ENCODE measurements at regions not wholly inside any gene's neighbourhood (a gene's known extent, or its start where the extent isn't known, plus 50 kb on each side); places are given as distances from the start of the nearest gene placed in this dataset.

DNA sequence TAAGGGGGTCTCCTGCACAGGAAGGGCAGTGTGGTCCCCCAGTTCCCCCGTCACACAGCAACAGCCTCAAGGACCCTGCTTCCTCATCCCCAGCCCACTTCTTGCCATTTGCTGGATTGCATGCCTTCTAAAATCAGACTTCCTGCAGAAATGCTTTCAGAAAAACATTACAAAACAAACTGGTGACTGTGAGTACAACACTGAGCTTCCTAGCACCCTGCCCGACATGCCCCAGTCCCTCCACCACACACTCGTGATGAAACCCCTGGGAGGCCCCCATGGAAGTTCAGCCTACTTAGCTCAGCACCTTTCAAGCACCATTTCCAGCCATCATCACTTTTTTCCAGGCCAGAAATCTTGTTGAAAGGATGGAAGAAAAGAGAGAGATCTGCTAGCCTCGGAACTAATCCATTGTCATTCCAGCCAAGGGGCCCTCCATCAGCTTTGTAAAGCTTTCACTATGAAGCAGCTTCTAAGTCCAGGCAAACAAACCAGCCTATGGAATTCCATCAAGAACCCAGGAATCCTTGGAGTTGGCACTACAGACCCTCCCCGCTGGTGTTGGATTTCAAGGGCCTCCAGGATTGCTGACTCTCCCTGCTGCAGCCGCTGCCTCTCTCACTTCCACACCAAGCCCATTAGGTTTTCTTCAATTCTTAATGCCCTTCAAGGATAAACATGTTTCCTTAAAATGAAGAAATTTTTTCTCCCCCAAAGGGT lies 114.6 kb downstream of the C5orf15 start:
- no peak for DNase-seq

DNA sequence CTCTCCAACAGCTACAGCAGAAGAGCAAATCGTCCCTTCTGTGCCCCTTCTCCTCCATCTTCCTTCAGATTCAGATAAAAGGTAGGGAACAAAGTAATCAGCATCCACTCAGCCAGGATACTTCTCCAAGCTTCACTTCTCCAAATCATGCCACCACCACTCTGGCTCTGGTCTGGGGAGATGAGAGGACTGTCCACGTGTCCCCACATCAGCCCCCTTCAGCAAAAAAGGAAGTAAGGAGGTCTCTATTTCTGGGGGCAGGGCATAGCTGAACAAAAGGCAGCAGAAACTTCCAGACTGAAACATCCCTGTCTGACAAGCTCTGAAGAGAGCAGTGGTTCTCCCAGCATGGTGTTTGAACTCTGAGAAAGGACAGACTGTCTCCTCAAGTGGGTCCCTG lies 116.9 kb downstream of the C5orf15 start:
- no peak for DNase-seq

- no peak for DNase-seq
These were observed 117.6 kb downstream of the C5orf15 start for GRCh38 chr5:133850811-133851210.

DNA sequence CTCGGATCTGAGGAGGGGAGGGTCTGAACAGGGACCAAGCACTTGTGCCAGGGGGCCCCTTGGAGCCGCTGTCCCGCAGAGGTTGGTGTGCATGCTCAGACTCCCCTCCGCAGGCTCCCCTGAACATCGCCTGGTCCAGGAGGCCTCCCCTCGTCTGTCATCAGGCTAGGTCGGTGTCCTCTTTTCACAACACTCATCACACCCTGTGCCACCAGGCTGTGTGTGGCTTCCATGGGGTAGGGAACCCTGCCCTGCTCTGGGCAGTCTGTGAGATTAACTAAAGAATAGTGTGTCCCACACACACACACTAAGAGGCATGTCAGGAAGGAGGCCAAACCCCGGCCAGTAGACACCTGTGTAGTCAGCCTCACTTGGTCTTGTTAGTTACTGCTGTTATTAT lies 119.3 kb downstream of the C5orf15 start:
- DNase-seq = no peak

DNA sequence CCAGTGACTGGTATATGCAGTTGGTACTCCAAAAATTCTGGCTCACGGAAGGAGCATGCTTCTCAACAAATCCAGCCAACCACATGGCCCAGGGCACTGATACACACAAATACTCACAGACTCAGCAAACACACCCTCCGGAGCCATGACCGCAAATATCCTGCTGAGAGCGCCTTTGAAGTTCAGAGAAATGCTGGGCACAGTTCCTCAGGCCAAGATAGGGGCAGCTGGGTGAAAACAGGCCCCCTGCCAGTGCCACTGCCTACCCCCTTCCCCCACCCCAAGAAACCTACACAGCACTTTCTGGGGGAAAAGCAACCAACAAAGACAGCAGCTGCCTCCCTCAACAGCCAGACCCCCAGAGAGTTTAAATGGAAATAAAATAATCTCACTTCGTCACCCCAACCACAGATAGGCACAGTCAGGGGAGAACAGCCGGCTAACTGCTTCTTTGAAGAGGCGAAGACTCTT lies 120.0 kb downstream of the C5orf15 start:
- DNase-seq = no peak

GRCh38 chr5:133847886-133848285 lies 120.5 kb downstream of the C5orf15 start:
- no peak for DNase-seq

DNA sequence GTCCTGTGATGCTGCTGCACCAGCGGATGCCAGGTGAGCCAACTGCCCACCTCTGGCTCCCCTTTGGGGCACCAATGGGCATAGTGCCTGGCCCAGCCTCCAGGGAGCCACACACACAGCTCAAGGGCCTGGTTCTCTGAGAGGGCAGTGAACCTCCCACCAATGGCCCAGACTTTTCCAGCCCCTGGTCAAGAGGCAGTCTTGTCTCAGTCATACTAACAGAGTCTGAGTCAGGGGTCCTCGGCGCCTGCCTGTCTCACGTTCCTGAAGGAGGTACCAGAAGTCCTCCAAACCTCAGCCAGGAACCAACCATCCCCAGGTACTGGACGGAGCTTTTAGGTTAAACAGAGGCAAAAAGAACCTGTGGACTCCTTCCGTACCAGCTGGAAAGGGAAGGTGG lies 121.1 kb downstream of the C5orf15 start:
- no peak for DNase-seq

DNA sequence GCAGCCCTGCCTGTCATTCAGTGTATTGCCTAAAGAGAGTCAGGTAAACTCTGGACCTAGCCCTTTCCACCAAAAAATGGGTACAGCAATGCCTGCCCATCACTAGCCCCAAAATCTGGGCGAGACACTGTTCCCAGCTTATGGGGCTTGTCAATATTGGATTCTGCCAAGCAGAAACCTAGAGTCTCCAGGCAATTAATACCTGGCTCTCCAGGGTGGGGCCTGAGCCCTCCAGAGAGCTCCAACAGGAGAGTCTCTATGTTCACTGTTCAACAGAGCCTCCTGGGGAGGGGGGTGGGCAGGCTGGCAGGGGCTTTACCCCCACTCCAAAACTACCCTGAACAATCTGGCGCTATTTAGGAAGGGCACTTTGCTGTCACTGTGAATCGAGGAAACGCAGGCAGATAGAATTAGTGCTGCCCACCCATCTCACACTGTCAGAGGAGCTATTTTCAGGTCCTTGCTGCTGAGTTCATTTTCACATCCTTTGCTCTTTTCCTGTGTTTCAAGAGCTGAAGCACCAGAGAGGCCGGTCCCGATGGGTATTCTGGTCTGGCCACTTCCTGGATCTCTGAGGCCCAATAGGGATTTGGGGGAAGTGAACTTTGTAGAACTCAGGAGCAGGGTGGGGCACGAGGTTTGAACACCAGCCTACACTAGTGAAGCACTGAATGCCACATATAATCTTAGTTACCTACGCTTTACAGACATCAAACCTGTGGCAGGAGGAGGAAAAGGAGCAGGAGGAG lies 121.8 kb downstream of the C5orf15 start:
- DNase-seq = no peak

GRCh38 chr5:133845271-133845670 lies 123.2 kb downstream of the C5orf15 start:
- DNase-seq = no peak

- DNase-seq = no peak
These were observed 123.6 kb downstream of the C5orf15 start for GRCh38 chr5:133844836-133845235.

- no peak for DNase-seq
These were observed 124.5 kb downstream of the C5orf15 start for GRCh38 chr5:133843911-133844310.

DNA sequence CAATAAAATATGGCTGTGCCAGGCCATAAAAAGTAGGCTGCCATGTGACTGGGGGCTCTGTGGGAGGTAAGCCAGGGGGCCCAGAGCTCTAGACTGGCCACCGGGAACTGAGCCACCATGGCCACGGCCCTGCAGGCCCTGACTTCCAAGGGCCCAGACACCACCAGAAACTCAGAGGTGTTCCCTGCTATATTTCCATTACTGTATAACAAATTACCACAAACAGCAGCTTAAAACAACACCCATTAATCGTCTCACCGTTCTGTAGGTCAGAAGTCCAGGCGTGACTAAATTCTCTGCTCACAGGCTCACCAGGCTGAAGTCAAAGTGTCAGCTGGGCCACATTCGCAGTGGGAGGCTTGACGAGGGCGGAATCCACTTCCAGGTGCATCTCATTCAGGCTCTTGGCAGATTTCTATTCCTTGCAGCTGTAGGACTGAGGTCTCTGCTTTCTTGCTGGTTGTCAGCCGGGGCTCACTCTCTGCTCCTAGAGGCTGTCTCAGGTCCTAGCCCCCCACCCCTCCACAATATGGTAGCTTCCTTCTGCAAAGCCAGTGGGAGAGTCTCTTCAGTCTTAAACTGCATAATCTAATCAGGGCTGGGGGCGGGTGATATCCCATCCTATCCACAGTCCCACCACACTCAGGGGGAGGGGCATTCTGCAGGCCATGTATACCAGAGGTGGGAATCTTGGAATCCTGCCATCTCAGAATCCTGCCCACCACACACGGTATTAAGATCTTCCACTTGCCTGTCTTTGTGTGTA lies 125.4 kb downstream of the C5orf15 start:
- DNase-seq = no peak

- no peak for DNase-seq
These were observed 126.3 kb downstream of the C5orf15 start for GRCh38 chr5:133841831-133842750.

- DNase-seq = no peak
These were observed 128.3 kb downstream of the C5orf15 start for GRCh38 chr5:133840168-133840567.

DNA sequence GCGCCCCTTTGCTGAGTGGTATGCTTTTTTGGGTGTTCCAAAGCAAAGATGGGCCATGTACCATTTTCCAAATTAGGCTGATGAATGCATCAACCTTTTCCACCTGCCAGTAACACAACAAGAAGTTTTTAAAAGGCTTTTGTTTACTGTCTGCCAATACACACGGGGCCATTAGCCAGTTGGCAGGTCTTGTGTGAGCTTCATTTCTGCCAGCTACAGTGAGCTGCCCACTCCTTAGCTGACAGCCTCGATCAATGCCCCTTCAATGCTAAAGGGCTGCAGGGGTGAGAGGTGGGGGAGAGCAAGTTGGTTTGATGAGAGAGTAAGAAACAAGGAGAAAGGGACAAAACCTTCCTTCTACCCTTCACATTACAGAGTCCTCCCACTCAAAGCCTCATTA lies 128.7 kb downstream of the C5orf15 start:
- no peak for DNase-seq

DNA sequence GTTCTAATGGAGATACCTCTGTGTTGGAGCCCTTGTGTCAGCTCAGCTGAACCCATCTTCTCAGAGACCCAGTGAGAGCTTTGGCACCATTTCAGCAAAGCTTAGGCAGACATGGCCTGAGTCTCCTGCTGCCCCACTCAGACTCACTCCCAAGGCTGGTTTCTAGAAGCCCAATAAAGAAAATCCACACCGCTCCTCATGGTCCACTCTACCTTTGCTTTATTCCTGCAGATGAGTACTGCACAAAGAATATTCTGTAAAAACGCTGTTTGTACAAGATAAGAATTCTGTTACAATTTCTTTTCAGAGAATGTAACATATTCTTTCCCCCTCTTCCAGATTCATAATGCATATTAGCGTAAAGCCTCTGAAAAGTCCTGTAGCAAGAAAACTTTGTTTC lies 129.3 kb downstream of the C5orf15 start:
- no peak for DNase-seq

GRCh38 chr5:133838286-133838685 lies 130.1 kb downstream of the C5orf15 start:
- no peak for DNase-seq

GRCh38 chr5:133831491-133832224 lies 136.8 kb downstream of the C5orf15 start:
- DNase-seq = no peak

GRCh38 chr5:133830911-133831310 lies 137.5 kb downstream of the C5orf15 start:
- DNase-seq = no peak

DNA sequence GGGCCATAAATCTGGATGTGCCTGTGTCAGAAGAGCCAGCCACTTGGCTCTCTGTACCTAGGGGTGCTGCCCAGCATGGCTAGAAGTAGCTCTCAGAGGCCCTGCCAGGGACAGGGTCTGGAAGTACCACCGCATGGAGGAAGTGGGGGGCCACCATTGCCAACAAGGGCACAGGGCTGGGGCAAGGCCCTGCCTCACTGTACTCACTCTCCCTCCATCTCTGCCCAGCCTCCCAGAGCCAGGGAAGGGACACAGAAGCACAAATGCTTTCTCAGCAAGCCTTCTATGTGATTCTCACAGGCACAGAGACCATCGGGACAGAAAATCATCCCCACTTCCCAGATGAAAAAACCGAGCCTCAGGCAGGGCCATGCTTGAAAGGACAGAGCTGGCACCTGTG lies 138.1 kb downstream of the C5orf15 start:
- no peak for DNase-seq

GRCh38 chr5:133829786-133830185 lies 138.6 kb downstream of the C5orf15 start:
- no peak for DNase-seq

DNA sequence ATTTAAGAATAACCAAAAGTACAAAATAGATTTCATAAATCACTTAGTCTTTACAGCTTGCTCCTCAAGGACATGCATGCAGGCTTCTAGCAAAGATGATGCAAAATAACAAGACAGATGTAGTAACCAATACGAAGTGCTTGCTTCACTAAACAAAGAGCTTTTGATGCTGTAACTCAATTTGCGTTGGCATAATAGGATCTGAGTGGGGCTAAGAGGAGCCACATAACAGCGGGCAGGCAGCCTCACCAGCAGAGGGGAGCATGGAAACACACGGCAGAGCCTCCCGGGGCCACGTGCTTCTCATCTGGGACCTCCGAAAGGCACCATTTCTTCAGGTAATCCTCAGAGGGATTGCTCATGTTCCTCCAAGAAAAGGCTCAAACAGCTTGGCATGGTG lies 139.7 kb downstream of the C5orf15 start:
- DNase-seq = no peak
